HUES48 (cell line): ENCODE measurements at regions not wholly inside any gene's neighbourhood (a gene's known extent, or its start where the extent isn't known, plus 50 kb on each side); places are given as distances from the start of the nearest gene placed in this dataset.

Experiments
- H3K27ac ChIP-seq: one replicate; pipeline ENCODE4 v1.7.0; 2013; ENCODE audit warnings: low read depth, low read length, inconsistent platforms
- H3K27me3 ChIP-seq: 2 replicates; pipeline ENCODE4 v1.6.1; 2013; ENCODE audit warnings: mild to moderate bottlenecking, low read length; ENCODE audit not compliant: control insufficient read depth, insufficient read depth
- H3K36me3 ChIP-seq: 2 replicates; pipeline ENCODE4 v1.6.1; 2013; ENCODE audit warnings: low read length; ENCODE audit not compliant: control insufficient read depth, insufficient read depth
- H3K4me1 ChIP-seq: 2 replicates; pipeline ENCODE4 v1.6.1; 2013; ENCODE audit warnings: mild to moderate bottlenecking, low read length; ENCODE audit not compliant: control insufficient read depth, insufficient read depth
- H3K4me3 ChIP-seq: 2 replicates; pipeline ENCODE4 v1.5.1; 2013; ENCODE audit warnings: mild to moderate bottlenecking, low read depth, low read length
- H3K9ac ChIP-seq: 2 replicates; pipeline ENCODE4 v1.6.1; 2013; ENCODE audit warnings: mild to moderate bottlenecking, low read depth, low read length, moderate library complexity
- H3K9me3 ChIP-seq: 2 replicates; pipeline ENCODE4 v1.6.1; 2013; ENCODE audit warnings: low read length; ENCODE audit not compliant: control insufficient read depth, insufficient read depth

GRCh38 chr16:35745191-35745590 lies 2285.8 kb downstream of the TP53TG3F start:
- Histone ChIP-seq H3K27ac (no peak overlapping the region), H3K9me3 (peaks cover 96% of the 10 kb centered on the region), H3K36me3 (no peaks in the 10 kb centered on the region), H3K4me1 (no peaks in the 10 kb centered on the region), H3K4me3 (no peak overlapping the region), H3K9ac (no peak overlapping the region), H3K27me3 (no peaks in the 10 kb centered on the region)

DNA sequence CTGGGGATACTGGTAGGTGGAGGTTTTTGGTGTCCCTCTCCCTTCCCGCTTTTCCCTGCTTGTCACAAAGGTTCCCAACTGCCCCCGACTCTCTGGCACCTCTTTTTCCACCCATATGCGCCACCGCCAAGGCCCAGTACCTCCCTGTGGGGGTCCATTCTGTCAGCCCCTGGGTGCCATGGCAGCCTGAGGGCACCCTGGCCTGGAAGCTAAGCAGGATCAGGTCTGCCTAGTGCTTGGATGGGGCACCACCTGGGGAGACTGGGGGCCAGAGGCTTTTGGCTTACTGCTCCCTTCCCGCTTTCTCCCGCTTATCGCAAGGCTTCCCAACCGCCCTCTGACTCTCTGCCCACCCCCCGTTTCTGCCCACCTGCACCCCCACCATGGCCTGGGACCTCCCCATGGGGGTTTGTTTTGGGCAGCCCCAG lies 2286.4 kb downstream of the TP53TG3F start:
- Histone ChIP-seq H3K27me3 (no peaks in the 10 kb centered on the region), H3K27ac (no peak overlapping the region), H3K4me1 (no peaks in the 10 kb centered on the region), H3K9ac (no peak overlapping the region), H3K36me3 (no peaks in the 10 kb centered on the region), H3K4me3 (no peak overlapping the region), H3K9me3 (peaks cover 96% of the 10 kb centered on the region)

DNA sequence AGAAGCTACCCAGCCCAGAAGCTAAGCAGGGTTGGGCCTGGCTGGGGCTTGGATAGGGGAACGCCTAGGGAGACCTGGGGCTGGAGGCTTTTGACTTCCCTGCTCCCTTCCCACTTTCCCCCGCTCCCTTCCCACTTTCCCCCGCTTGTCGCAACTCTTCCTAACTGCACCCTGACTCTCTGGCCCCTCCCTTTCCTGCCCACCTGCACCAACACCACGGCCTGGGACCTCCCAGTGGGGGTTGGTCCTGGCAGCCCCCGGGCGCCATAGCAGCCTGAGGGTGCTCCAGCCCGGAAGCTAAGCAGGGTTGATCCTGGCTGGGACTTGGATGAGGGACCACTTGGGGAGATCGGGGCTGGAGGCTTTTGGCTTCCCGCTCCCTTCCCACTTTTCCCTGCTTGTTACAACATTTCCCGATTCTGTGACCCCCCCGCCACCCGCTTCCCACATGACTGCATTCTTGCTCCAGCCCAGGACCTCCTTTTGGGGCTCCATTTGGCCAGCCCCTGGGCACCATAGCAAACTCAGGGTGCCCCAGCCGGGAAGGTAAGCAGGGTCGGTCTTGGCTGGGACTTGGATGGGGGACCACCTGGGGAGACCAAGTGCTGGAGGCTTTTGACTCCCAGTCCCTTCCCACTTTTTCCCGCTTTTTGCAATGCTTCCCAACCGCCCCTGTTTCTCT lies 2287.0 kb downstream of the TP53TG3F start:
- Histone ChIP-seq H3K9ac (no peak overlapping the region), H3K4me3 (no peak overlapping the region), H3K9me3 (peaks cover 95% of the 10 kb centered on the region), H3K4me1 (no peaks in the 10 kb centered on the region), H3K36me3 (no peaks in the 10 kb centered on the region), H3K27me3 (no peaks in the 10 kb centered on the region), H3K27ac (no peak overlapping the region)

GRCh38 chr16:35746963-35747657 lies 2287.7 kb downstream of the TP53TG3F start:
- Histone ChIP-seq H3K27me3 (no peaks in the 10 kb centered on the region), H3K9ac (no peak overlapping the region), H3K36me3 (no peaks in the 10 kb centered on the region), H3K4me3 (no peak overlapping the region), H3K9me3 (peaks cover 94% of the 10 kb centered on the region), H3K27ac (no peak overlapping the region), H3K4me1 (no peaks in the 10 kb centered on the region)

- H3K4me3 ChIP-seq, result no peak overlapping the region
- no peaks in the 10 kb centered on the region for H3K36me3 ChIP-seq
- no peak overlapping the region for H3K9ac ChIP-seq
- H3K9me3 ChIP-seq, result peaks cover 94% of the 10 kb centered on the region
- H3K27me3 ChIP-seq, result no peaks in the 10 kb centered on the region
- H3K27ac ChIP-seq, result no peak overlapping the region
- no peaks in the 10 kb centered on the region for H3K4me1 ChIP-seq
Measured at GRCh38 chr16:35747658-35748455, 2288.4 kb downstream of the TP53TG3F start.

GRCh38 chr16:35748621-35749252 lies 2289.3 kb downstream of the TP53TG3F start:
- Histone ChIP-seq H3K27ac (no peak overlapping the region), H3K27me3 (no peaks in the 10 kb centered on the region), H3K4me1 (no peaks in the 10 kb centered on the region), H3K9me3 (peaks cover 94% of the 10 kb centered on the region), H3K4me3 (no peak overlapping the region), H3K36me3 (no peaks in the 10 kb centered on the region), H3K9ac (no peak overlapping the region)

- Histone ChIP-seq H3K9ac (no peak overlapping the region), H3K4me3 (no peak overlapping the region), H3K9me3 (peaks cover 92% of the 10 kb centered on the region), H3K4me1 (no peaks in the 10 kb centered on the region), H3K27me3 (no peaks in the 10 kb centered on the region), H3K36me3 (no peaks in the 10 kb centered on the region), H3K27ac (no peak overlapping the region)
Measured at GRCh38 chr16:35749253-35750141, 2290.1 kb downstream of the TP53TG3F start.

DNA sequence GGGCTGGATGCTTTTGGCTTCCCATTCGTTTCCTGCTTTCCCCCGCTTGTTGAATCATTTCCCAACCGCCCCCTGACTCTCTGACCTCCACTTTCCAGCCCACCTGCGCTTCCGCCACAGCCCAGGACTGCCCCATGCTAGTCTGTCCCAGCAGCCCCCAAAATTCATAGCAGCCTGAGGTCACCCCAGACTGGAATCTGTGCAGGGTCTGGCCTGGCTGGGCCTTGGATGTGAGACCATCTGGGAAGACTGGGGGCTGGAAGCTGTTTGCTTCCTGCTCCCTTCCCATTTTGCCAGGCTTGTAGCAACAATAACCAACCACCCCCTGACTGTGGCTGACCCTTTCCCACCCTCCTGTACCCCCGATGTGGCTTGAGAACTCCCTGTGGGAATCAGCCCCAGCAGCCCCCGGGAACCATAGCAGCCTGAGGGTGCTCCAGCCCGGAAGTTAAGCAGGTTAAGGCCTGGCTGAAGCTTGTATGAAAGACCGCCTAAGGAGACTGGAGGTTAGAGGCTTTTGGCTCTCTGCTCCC lies 2290.8 kb downstream of the TP53TG3F start:
- Histone ChIP-seq H3K9ac (no peak overlapping the region), H3K4me1 (no peaks in the 10 kb centered on the region), H3K27ac (no peak overlapping the region), H3K4me3 (no peak overlapping the region), H3K36me3 (no peaks in the 10 kb centered on the region), H3K27me3 (no peaks in the 10 kb centered on the region), H3K9me3 (peaks cover 92% of the 10 kb centered on the region)

- Histone ChIP-seq H3K9me3 (peaks cover 92% of the 10 kb centered on the region), H3K27me3 (no peaks in the 10 kb centered on the region)
Measured at GRCh38 chr16:35750701-35751104, 2291.3 kb downstream of the TP53TG3F start.

More at GRCh38 chr16:35750701-35751104, 2291.3 kb downstream of the TP53TG3F start:
- Histone ChIP-seq H3K27ac (no peak overlapping the region), H3K4me3 (no peak overlapping the region), H3K9ac (no peak overlapping the region), H3K36me3 (no peaks in the 10 kb centered on the region), H3K4me1 (no peaks in the 10 kb centered on the region)
